ENCODE measurements at regions not wholly inside any gene's neighbourhood (a gene's known extent, or its start where the extent isn't known, plus 50 kb on each side); places are given as distances from the start of the nearest gene placed in this dataset.

- DNase-seq (no peak), ATAC-seq (no peak)
- Histone ChIP-seq H3K27ac (peak overlapping the region in 1 of 12 donors; percentile 14), H3K9me3 (no peaks in the 10 kb centered on the region), H3K4me1 (peaks cover 0 to 16% (median 0%) of the 10 kb centered on the region in 12 donors), H3K36me3 (no peaks in the 10 kb centered on the region), H3K27me3 (no peaks in the 10 kb centered on the region), H3K4me3 (no peak overlapping the region)
- 71 to 76% (median 74%) methylated on average over 10 of the region's 10 CpGs for WGBS, 4 donors
- intact Hi-C loops (cut with DNase I): no loop called here
- TF ChIP-seq CTCF (IDR thresholded peaks at IDR 0.05): no peak
- no peak for TF ChIP-seq POLR2A (IDR thresholded peaks at IDR 0.05)
Observed at GRCh38 chr18:22300665-22301636, 116.8 kb downstream of the CTAGE1 start.

- Histone ChIP-seq H3K36me3 (no peaks in the 10 kb centered on the region), H3K27me3 (no peaks in the 10 kb centered on the region), H3K4me1 (peaks cover 0 to 11% (median 0%) of the 10 kb centered on the region in 12 donors), H3K9me3 (no peaks in the 10 kb centered on the region), H3K4me3 (no peak overlapping the region), H3K27ac (no peak overlapping the region)
- TF ChIP-seq POLR2A (IDR thresholded peaks at IDR 0.05) (no peak), CTCF (IDR thresholded peaks at IDR 0.05) (no peak)
- intact Hi-C loops (cut with DNase I): no loop called here
- ATAC-seq (no peak), DNase-seq (no peak)
- 94 to 98% (median 96%) methylated on average over 3 of the region's 3 CpGs for WGBS, 4 donors
Observed at GRCh38 chr18:22297008-22297407, 120.7 kb downstream of the CTAGE1 start.

GRCh38 chr18:22296304-22296703 lies 121.4 kb downstream of the CTAGE1 start:
- WGBS, 4 donors: 63 to 78% (median 69%) methylated on average over 3 of the region's 3 CpGs
- ATAC-seq: no peak
- TF ChIP-seq CTCF (IDR thresholded peaks at IDR 0.05) (no peak), POLR2A (IDR thresholded peaks at IDR 0.05) (no peak)

GRCh38 chr18:22293417-22293816 lies 124.0 kb downstream of the GATA6 start:
- Histone ChIP-seq H3K27ac (no peak overlapping the region), H3K4me1 (no peaks in the 10 kb centered on the region), H3K36me3 (no peaks in the 10 kb centered on the region), H3K4me3 (no peak overlapping the region), H3K9me3 (peaks cover 0 to 17% (median 2%) of the 10 kb centered on the region in 12 donors), H3K27me3 (no peaks in the 10 kb centered on the region)
- ATAC-seq (no peak), DNase-seq (no peak)
- TF ChIP-seq CTCF (IDR thresholded peaks at IDR 0.05): no peak
- TF ChIP-seq POLR2A (IDR thresholded peaks at IDR 0.05): no peak
- WGBS, 4 donors: 48 to 62% (median 52%) methylated on average over 1 of the region's 1 CpG
- intact Hi-C loops (cut with DNase I): no loop called here

More at GRCh38 chr18:22296304-22296703, 121.4 kb downstream of the CTAGE1 start:
- Histone ChIP-seq H3K9me3 (no peaks in the 10 kb centered on the region), H3K4me1 (peaks cover 0 to 4% (median 0%) of the 10 kb centered on the region in 12 donors), H3K27ac (no peak overlapping the region), H3K36me3 (no peaks in the 10 kb centered on the region), H3K27me3 (no peaks in the 10 kb centered on the region), H3K4me3 (no peak overlapping the region)
- no peak for DNase-seq
- intact Hi-C loops (cut with DNase I): no loop called here

All from heart left ventricle (tissue), 16 donors.